Lower lobe of right lung (tissue), 2 donors: ENCODE measurements at regions not wholly inside any gene's neighbourhood (a gene's known extent, or its start where the extent isn't known, plus 50 kb on each side); places are given as distances from the start of the nearest gene placed in this dataset.

Source experiments
- ATAC-seq, 2 donors: fragments of 200-7000 bp; cut with Tn5 transposase; one replicate each; pipeline ENCODE4 v1.9.1; 2020 to 2022; ENCODE audit warnings: mild to moderate bottlenecking in 2 of 2, moderate library complexity in 2 of 2
- DNase-seq: peaks from one replicate; pipeline ENCODE4 v3.0.0-alpha.2; 2020
- H3K27ac ChIP-seq: fragments of 200-600 bp; one replicate; pipeline ENCODE4 v1.8.0; 2022
- H3K27me3 ChIP-seq: fragments of 200-600 bp; one replicate; pipeline ENCODE4 v1.8.0; 2022; ENCODE audit warnings: low read depth
- H3K36me3 ChIP-seq: fragments of 200-600 bp; one replicate; pipeline ENCODE4 v1.8.0; 2022; ENCODE audit warnings: mild to moderate bottlenecking
- H3K4me1 ChIP-seq: fragments of 200-600 bp; one replicate; pipeline ENCODE4 v1.8.0; 2022
- H3K4me3 ChIP-seq: fragments of 200-600 bp; one replicate; pipeline ENCODE4 v1.8.0; 2022; ENCODE audit warnings: mild to moderate bottlenecking
- H3K9me3 ChIP-seq: fragments of 200-600 bp; one replicate; pipeline ENCODE4 v1.8.0; 2022
- CTCF ChIP-seq: fragments of 200-600 bp; IDR thresholded peaks from one replicate; pipeline ENCODE4 v1.8.0; 2022; ENCODE audit warnings: antibody characterized with exemption, mild to moderate bottlenecking
- intact Hi-C: fragments of 100-400 bp; cut with DNase I; formaldehyde crosslinking; loops from one replicate; pipeline ENCODE4 v1.11.0; 2022
- donor health status: DM: no; HTN: yes; CAD: no; lungs with severe emphysema.

GRCh38 chr13:40452741-40453334 lies 213.6 kb downstream of the FOXO1 start:
- Histone ChIP-seq H3K27ac (no peak overlapping the region), H3K4me1 (no peaks in the 10 kb centered on the region), H3K9me3 (no peaks in the 10 kb centered on the region), H3K36me3 (no peaks in the 10 kb centered on the region), H3K4me3 (no peak overlapping the region), H3K27me3 (no peaks in the 10 kb centered on the region)
- no peak for TF ChIP-seq CTCF
- intact Hi-C loops = no loop called here
- no peak for DNase-seq
- no peak for ATAC-seq

- Histone ChIP-seq H3K36me3 (no peaks in the 10 kb centered on the region), H3K4me3 (no peak overlapping the region), H3K9me3 (no peaks in the 10 kb centered on the region), H3K27me3 (no peaks in the 10 kb centered on the region), H3K27ac (no peak overlapping the region), H3K4me1 (no peaks in the 10 kb centered on the region)
- ATAC-seq (no peak), DNase-seq (no peak)
- no peak for TF ChIP-seq CTCF
- intact Hi-C loops = no loop called here
Observed at GRCh38 chr13:40453351-40454021, 213.0 kb downstream of the FOXO1 start.

- Histone ChIP-seq H3K9me3 (no peaks in the 10 kb centered on the region), H3K27me3 (no peaks in the 10 kb centered on the region), H3K4me1 (no peaks in the 10 kb centered on the region), H3K4me3 (no peak overlapping the region), H3K27ac (no peak overlapping the region), H3K36me3 (no peaks in the 10 kb centered on the region)
- ATAC-seq (no peak), DNase-seq (no peak)
- no peak for TF ChIP-seq CTCF
- intact Hi-C loops = no loop called here
Observed at GRCh38 chr13:40456397-40456953, 210.0 kb downstream of the FOXO1 start.

- Histone ChIP-seq H3K36me3 (no peaks in the 10 kb centered on the region), H3K4me1 (no peaks in the 10 kb centered on the region), H3K27me3 (no peaks in the 10 kb centered on the region), H3K27ac (no peak overlapping the region), H3K4me3 (no peak overlapping the region), H3K9me3 (no peaks in the 10 kb centered on the region)
- no peak for TF ChIP-seq CTCF
- intact Hi-C loops = no loop called here
- ATAC-seq = peak in 1 of 2 donors; percentile 16
- no peak for DNase-seq
Observed at GRCh38 chr13:40456979-40457553, 209.4 kb downstream of the FOXO1 start.

- Histone ChIP-seq H3K4me1 (no peaks in the 10 kb centered on the region), H3K36me3 (no peaks in the 10 kb centered on the region), H3K4me3 (no peak overlapping the region), H3K9me3 (no peaks in the 10 kb centered on the region), H3K27ac (no peak overlapping the region), H3K27me3 (no peaks in the 10 kb centered on the region)
- intact Hi-C loops = no loop called here
- no peak for TF ChIP-seq CTCF
- DNase-seq (no peak), ATAC-seq (no peak)
Observed at GRCh38 chr13:40457929-40458719, 208.3 kb downstream of the FOXO1 start.
